SK-N-SH treated with all-trans-retinoic acid at 6 μM for 48 hours (cell line): ENCODE measurements at regions not wholly inside any gene's neighbourhood (a gene's known extent, or its start where the extent isn't known, plus 50 kb on each side); places are given as distances from the start of the nearest gene placed in this dataset.

Source experiments
- CSDC2 ChIP-seq: fragments of 250-450 bp; sonication (Bioruptor Pico); IDR thresholded peaks from 2 replicates; pipeline ENCODE4 v1.5.0; 2020; ENCODE audit warnings: mild to moderate bottlenecking, moderate library complexity
- CSRNP3 ChIP-seq: fragments of 250-450 bp; sonication (Bioruptor Pico); IDR thresholded peaks from 2 replicates; pipeline ENCODE4 v1.5.1; 2021; ENCODE audit warnings: mild to moderate bottlenecking, moderate library complexity
- ISL1 ChIP-seq: fragments of 250-450 bp; sonication (Bioruptor Pico); IDR thresholded peaks from 2 replicates; pipeline ENCODE4 v2.1.2; 2022; ENCODE audit warnings: mild to moderate bottlenecking, moderate library complexity
- OSR1 ChIP-seq: fragments of 250-450 bp; sonication (Bioruptor Pico); IDR thresholded peaks from 2 replicates; pipeline ENCODE4 v1.8.0; 2022; ENCODE audit warnings: moderate library complexity, mild to moderate bottlenecking, inconsistent platforms
- PATZ1 ChIP-seq: fragments of 250-450 bp; sonication (Bioruptor Pico); IDR thresholded peaks from 2 replicates; pipeline ENCODE4 v1.8.0; 2020; ENCODE audit warnings: mild to moderate bottlenecking, moderate library complexity, borderline replicate concordance
- ZFP30 ChIP-seq: fragments of 450-650 bp; formaldehyde crosslinking; IDR thresholded peaks from 2 replicates; pipeline ENCODE4 v1.5.0; 2022; ENCODE audit warnings: mild to moderate bottlenecking, moderate library complexity
- TF ChIP-seq, protein P1 (sequence below): fragments of 250-450 bp; sonication (Bioruptor Pico); IDR thresholded peaks from 2 replicates; pipeline ENCODE4 v1.8.0; 2021; ENCODE audit warnings: low read depth, mild to moderate bottlenecking, moderate library complexity, borderline replicate concordance

DNA sequence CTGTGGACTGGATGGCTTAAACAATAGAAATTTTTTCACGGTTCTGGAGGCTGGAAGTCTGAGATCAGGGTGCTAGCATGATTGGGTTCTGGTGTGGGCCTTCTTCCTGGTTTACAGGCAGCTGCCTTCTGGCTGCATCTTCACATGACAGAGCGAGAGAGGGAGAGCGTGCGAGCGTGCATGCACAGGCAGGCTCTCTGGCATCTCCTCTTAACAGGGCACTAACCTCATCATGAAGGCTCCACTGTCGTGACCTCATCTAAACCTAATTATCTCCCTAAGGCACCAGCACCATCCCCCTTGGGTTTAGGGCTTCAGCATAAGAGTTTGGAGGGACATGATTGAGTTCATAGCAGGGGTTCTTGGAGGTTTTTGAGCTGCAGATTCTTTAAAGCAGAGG lies 292.0 kb upstream of the C2CD4B start:
- TF ChIP-seq CSDC2: no peak
- no peak for TF ChIP-seq ZFP30 (CRISPR knock-in tag)
- TF ChIP-seq, protein P1, sequence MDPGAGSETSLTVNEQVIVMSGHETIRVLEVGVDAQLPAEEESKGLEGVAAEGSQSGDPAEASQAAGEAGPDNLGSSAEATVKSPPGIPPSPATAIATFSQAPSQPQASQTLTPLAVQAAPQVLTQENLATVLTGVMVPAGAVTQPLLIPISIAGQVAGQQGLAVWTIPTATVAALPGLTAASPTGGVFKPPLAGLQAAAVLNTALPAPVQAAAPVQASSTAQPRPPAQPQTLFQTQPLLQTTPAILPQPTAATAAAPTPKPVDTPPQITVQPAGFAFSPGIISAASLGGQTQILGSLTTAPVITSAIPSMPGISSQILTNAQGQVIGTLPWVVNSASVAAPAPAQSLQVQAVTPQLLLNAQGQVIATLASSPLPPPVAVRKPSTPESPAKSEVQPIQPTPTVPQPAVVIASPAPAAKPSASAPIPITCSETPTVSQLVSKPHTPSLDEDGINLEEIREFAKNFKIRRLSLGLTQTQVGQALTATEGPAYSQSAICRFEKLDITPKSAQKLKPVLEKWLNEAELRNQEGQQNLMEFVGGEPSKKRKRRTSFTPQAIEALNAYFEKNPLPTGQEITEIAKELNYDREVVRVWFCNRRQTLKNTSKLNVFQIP (CRISPR knock-in tag): no peak
- TF ChIP-seq CSRNP3 (CRISPR knock-in tag): no peak
- no peak for TF ChIP-seq PATZ1 (CRISPR knock-in tag)
- TF ChIP-seq OSR1 (CRISPR knock-in tag): no peak
- no peak for TF ChIP-seq ISL1 (CRISPR knock-in tag)
